Mesendoderm (in vitro differentiated cells): ENCODE measurements at regions not wholly inside any gene's neighbourhood (a gene's known extent, or its start where the extent isn't known, plus 50 kb on each side); places are given as distances from the start of the nearest gene placed in this dataset.

Experiments used
- DNase-seq: peaks from one replicate; pipeline ENCODE4 v3.0.0; 2013
- H2AK5ac ChIP-seq: 2 replicates; pipeline ENCODE4 v1.6.1; 2013; ENCODE audit warnings: low read length, inconsistent platforms
- H2BK120ac ChIP-seq: 2 replicates; pipeline ENCODE4 v1.6.1; 2013; ENCODE audit warnings: low read depth, mild to moderate bottlenecking, low read length, moderate library complexity, mixed read lengths
- H2BK15ac ChIP-seq: replicated peaks from 2 replicates; pipeline ENCODE4 v1.6.1; 2013; ENCODE audit warnings: low read depth, mild to moderate bottlenecking, moderate library complexity
- H2BK5ac ChIP-seq: 2 replicates; pipeline ENCODE4 v1.6.1; 2013; ENCODE audit warnings: low read length, inconsistent platforms
- H3K18ac ChIP-seq: 2 replicates; pipeline ENCODE4 v1.6.1; 2013; ENCODE audit warnings: mild to moderate bottlenecking, low read length, mixed read lengths
- H3K23ac ChIP-seq: one replicate; pipeline ENCODE4 v1.6.1; 2013; ENCODE audit warnings: low read length
- H3K27ac ChIP-seq: 2 replicates; pipeline ENCODE4 v1.5.1; 2013; ENCODE audit warnings: low read depth, mild to moderate bottlenecking, inconsistent platforms, low read length, moderate library complexity
- H3K27me3 ChIP-seq: 2 replicates; pipeline ENCODE4 v1.6.1; 2013; ENCODE audit warnings: low read length, control low read depth, mild to moderate bottlenecking, inconsistent platforms; ENCODE audit not compliant: insufficient read depth, poor library complexity
- H3K36me3 ChIP-seq: 2 replicates; pipeline ENCODE4 v1.6.1; 2013; ENCODE audit warnings: low read length, inconsistent platforms; ENCODE audit not compliant: control insufficient read depth, insufficient read depth
- H3K4ac ChIP-seq: one replicate; pipeline ENCODE4 v1.6.1; 2013; ENCODE audit warnings: low read depth, mild to moderate bottlenecking, low read length, moderate library complexity
- H3K4me1 ChIP-seq: 2 replicates; pipeline ENCODE4 v1.6.1; 2013; ENCODE audit warnings: low read depth, low read length, inconsistent platforms; ENCODE audit not compliant: control insufficient read depth
- H3K4me2 ChIP-seq: 2 replicates; pipeline ENCODE4 v1.6.1; 2013; ENCODE audit warnings: low read length
- H3K4me3 ChIP-seq: 2 replicates; pipeline ENCODE4 v1.5.1; 2013; ENCODE audit warnings: mild to moderate bottlenecking, low read length
- H3K56ac ChIP-seq: one replicate; pipeline ENCODE4 v1.6.1; 2013; ENCODE audit warnings: low read length
- H3K79me1 ChIP-seq: 2 replicates; pipeline ENCODE4 v1.6.1; 2013; ENCODE audit warnings: low read length, inconsistent platforms
- H3K79me2 ChIP-seq: 2 replicates; pipeline ENCODE4 v1.6.1; 2013; ENCODE audit warnings: mild to moderate bottlenecking, low read length; ENCODE audit not compliant: control insufficient read depth, insufficient read depth
- H3K9ac ChIP-seq: 2 replicates; pipeline ENCODE4 v1.6.1; 2013; ENCODE audit warnings: low read length, inconsistent platforms
- H4K5ac ChIP-seq: one replicate; pipeline ENCODE4 v1.6.1; 2013; ENCODE audit warnings: low read length
- H4K8ac ChIP-seq: one replicate; pipeline ENCODE4 v1.6.1; 2013; ENCODE audit warnings: low read depth, mild to moderate bottlenecking, control low read depth, low read length, moderate library complexity
- WGBS: extraction: QIAGEN DNeasy Blood & Tissue Kit; methylation state at CpG from one replicate; pipeline ENCODE4 v1.1.7; 2013; ENCODE audit warnings: low lambda C conversion rate, missing lambda C conversion rate; ENCODE audit not compliant: insufficient coverage; ENCODE audit errors: extremely low coverage; 5-methylcytosine and 5-hydroxymethylcytosine counted together

- Histone ChIP-seq H4K5ac (no peak overlapping the region), H3K27me3 (no peaks in the 10 kb centered on the region), H3K23ac (no peak overlapping the region), H3K4me2 (no peak overlapping the region), H3K27ac (no peak overlapping the region), H3K4ac (no peak overlapping the region), H3K36me3 (no peaks in the 10 kb centered on the region), H3K79me2 (no peaks in the 10 kb centered on the region), H2BK120ac (no peak overlapping the region), H3K56ac (no peak overlapping the region), H3K79me1 (no peaks in the 10 kb centered on the region), H3K4me3 (no peak overlapping the region), H2BK5ac (no peak overlapping the region), H3K4me1 (no peaks in the 10 kb centered on the region), H2BK15ac (no peak overlapping the region), H2AK5ac (no peak overlapping the region), H3K18ac (no peak overlapping the region), H3K9ac (no peak overlapping the region), H4K8ac (no peak overlapping the region)
- no peak for DNase-seq
- no CpG with 5 or more reads among the region's 9 CpGs for WGBS
These were observed 758.8 kb downstream of the NR2F1-AS1 start for GRCh38 chr5:92822183-92822582.

DNA sequence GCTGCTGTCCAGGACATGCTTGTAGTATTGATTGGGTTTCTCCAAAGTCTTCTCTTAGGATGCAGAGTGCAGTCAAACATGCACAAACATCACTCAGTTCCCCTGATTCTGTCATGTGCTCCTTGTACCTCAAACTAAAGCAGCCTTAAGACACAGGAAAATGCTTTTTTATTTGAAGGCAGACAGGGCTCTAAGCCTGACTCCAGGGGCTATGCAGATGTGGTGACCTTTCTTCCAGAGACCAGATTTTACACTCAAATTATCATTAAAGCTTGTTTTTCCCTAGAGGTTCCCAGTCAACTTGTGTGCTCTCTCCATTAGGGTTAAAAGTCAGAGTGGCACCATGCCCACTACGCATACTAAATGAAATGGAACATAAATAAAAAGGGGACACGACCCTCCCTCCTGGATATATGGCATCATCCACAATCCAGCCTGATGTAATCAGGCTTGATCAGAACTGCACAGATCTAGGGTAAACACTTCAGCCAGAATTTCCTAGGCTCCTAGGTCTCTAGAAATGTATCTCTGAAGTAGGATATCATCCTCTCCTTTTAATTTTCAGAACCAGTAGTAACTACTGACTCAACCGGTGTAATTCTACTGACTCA lies 771.1 kb downstream of the NR2F1-AS1 start:
- Histone ChIP-seq H3K27me3 (no peaks in the 10 kb centered on the region), H2BK15ac (no peak overlapping the region), H3K36me3 (no peaks in the 10 kb centered on the region), H2BK120ac (no peak overlapping the region), H3K56ac (no peak overlapping the region), H3K79me1 (no peaks in the 10 kb centered on the region), H3K4me1 (no peaks in the 10 kb centered on the region), H3K23ac (no peak overlapping the region), H3K18ac (no peak overlapping the region), H3K9ac (no peak overlapping the region), H4K5ac (no peak overlapping the region), H3K27ac (no peak overlapping the region), H4K8ac (no peak overlapping the region), H2BK5ac (no peak overlapping the region), H3K4me2 (no peak overlapping the region), H2AK5ac (no peak overlapping the region), H3K79me2 (no peaks in the 10 kb centered on the region), H3K4me3 (no peak overlapping the region), H3K4ac (no peak overlapping the region)
- WGBS = no CpG with 5 or more reads among the region's 3 CpGs
- DNase-seq = no peak

DNA sequence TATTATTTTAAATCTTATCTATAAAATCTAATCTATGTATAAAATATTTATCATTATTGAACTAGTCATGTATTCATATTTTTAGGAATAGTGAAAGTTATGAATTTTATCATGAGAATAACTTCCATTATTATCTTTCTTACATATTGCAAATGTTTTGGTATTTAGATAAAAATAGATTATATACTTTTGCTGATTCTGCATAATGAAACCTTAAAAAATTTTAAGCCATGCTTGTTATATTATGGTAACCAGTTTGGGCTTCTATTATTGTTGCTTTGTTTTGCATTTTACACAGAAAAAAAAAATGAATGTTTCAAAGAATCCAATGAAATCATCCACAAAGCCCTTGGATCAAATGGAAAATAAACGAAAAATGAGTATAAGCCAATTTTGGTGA lies 772.5 kb downstream of the NR2F1-AS1 start:
- Histone ChIP-seq H3K23ac (no peak overlapping the region), H3K79me1 (no peaks in the 10 kb centered on the region), H3K18ac (no peak overlapping the region), H3K27me3 (no peaks in the 10 kb centered on the region), H3K4me1 (no peaks in the 10 kb centered on the region), H4K8ac (no peak overlapping the region), H2AK5ac (no peak overlapping the region), H3K9ac (no peak overlapping the region), H3K4me2 (no peak overlapping the region), H3K4ac (no peak overlapping the region), H3K4me3 (no peak overlapping the region), H4K5ac (no peak overlapping the region), H2BK5ac (no peak overlapping the region), H3K36me3 (no peaks in the 10 kb centered on the region), H3K79me2 (no peaks in the 10 kb centered on the region), H2BK120ac (no peak overlapping the region), H2BK15ac (no peak overlapping the region), H3K27ac (no peak overlapping the region), H3K56ac (no peak overlapping the region)
- WGBS = no CpG with 5 or more reads among the region's 1 CpG
- no peak for DNase-seq

- no CpG with 5 or more reads among the region's 4 CpGs for WGBS
- H3K79me1 ChIP-seq = no peaks in the 10 kb centered on the region
- H3K79me2 ChIP-seq = no peaks in the 10 kb centered on the region
These were observed 773.9 kb downstream of the NR2F1-AS1 start for GRCh38 chr5:92807085-92807484.

GRCh38 chr5:92805446-92805845 lies 775.6 kb downstream of the NR2F1-AS1 start:
- Histone ChIP-seq H3K79me2 (no peaks in the 10 kb centered on the region), H3K9ac (no peak overlapping the region), H3K4me2 (no peak overlapping the region), H3K79me1 (no peaks in the 10 kb centered on the region), H3K18ac (no peak overlapping the region), H3K4me3 (no peak overlapping the region), H3K27ac (no peak overlapping the region), H3K36me3 (no peaks in the 10 kb centered on the region), H3K23ac (no peak overlapping the region), H3K56ac (no peak overlapping the region), H2AK5ac (no peak overlapping the region), H4K5ac (no peak overlapping the region), H3K4ac (no peak overlapping the region), H2BK120ac (no peak overlapping the region), H3K4me1 (no peaks in the 10 kb centered on the region), H4K8ac (no peak overlapping the region), H3K27me3 (no peaks in the 10 kb centered on the region), H2BK5ac (no peak overlapping the region), H2BK15ac (no peak overlapping the region)
- no peak for DNase-seq

More at GRCh38 chr5:92807085-92807484, 773.9 kb downstream of the NR2F1-AS1 start:
- Histone ChIP-seq H3K36me3 (no peaks in the 10 kb centered on the region), H3K9ac (no peak overlapping the region), H3K4me1 (no peaks in the 10 kb centered on the region), H2BK15ac (no peak overlapping the region), H3K18ac (no peak overlapping the region), H3K4ac (no peak overlapping the region), H2AK5ac (no peak overlapping the region), H3K56ac (no peak overlapping the region), H3K23ac (no peak overlapping the region), H3K27ac (no peak overlapping the region), H4K5ac (no peak overlapping the region), H3K27me3 (no peaks in the 10 kb centered on the region), H3K4me2 (no peak overlapping the region), H2BK5ac (no peak overlapping the region), H3K4me3 (no peak overlapping the region), H2BK120ac (no peak overlapping the region), H4K8ac (no peak overlapping the region)
- DNase-seq = no peak

GRCh38 chr5:92801911-92802310 lies 779.1 kb downstream of the NR2F1-AS1 start:
- Histone ChIP-seq H3K4me3 (no peak overlapping the region), H3K79me1 (no peaks in the 10 kb centered on the region), H2AK5ac (no peak overlapping the region), H2BK15ac (no peak overlapping the region), H3K4ac (no peak overlapping the region), H4K5ac (no peak overlapping the region), H3K79me2 (no peaks in the 10 kb centered on the region), H3K9ac (no peak overlapping the region), H2BK5ac (no peak overlapping the region), H3K4me2 (no peak overlapping the region), H3K56ac (no peak overlapping the region), H3K36me3 (no peaks in the 10 kb centered on the region), H3K18ac (no peak overlapping the region), H3K27ac (no peak overlapping the region), H3K4me1 (no peaks in the 10 kb centered on the region), H2BK120ac (no peak overlapping the region), H3K27me3 (no peaks in the 10 kb centered on the region), H3K23ac (no peak overlapping the region), H4K8ac (no peak overlapping the region)
- WGBS = no CpG with 5 or more reads among the region's 7 CpGs
- DNase-seq = no peak
